Suprapubic skin (tissue), 4 donors: ENCODE measurements at regions not wholly inside any gene's neighbourhood (a gene's known extent, or its start where the extent isn't known, plus 50 kb on each side); places are given as distances from the start of the nearest gene placed in this dataset.

Source experiments
- DNase-seq, 2 donors: peaks; one replicate each; pipeline ENCODE4 v3.0.0-alpha.2; 2019; ENCODE audit warnings: low spot score in 2 of 2
- H3K27ac ChIP-seq: fragments of 200-600 bp; sonication (generic); one replicate; pipeline ENCODE4 v1.5.1; 2019
- H3K27me3 ChIP-seq: fragments of 200-600 bp; sonication (generic); one replicate; pipeline ENCODE4 v1.5.1; 2019
- H3K36me3 ChIP-seq: fragments of 200-600 bp; sonication (generic); one replicate; pipeline ENCODE4 v1.5.1; 2019
- H3K4me1 ChIP-seq: fragments of 200-600 bp; sonication (generic); one replicate; pipeline ENCODE4 v1.5.1; 2019
- H3K4me3 ChIP-seq: fragments of 200-600 bp; sonication (generic); one replicate; pipeline ENCODE4 v1.5.1; 2019; ENCODE audit warnings: mild to moderate bottlenecking
- H3K9me3 ChIP-seq: fragments of 200-600 bp; sonication (generic); one replicate; pipeline ENCODE4 v1.5.1; 2019
- CTCF ChIP-seq, 2 donors: fragments of 200-600 bp in 1 of 2; fragments of 450-650 bp in 1 of 2; sonication (generic) in 1 of 2; IDR thresholded peaks; one replicate each; pipeline ENCODE4 v1.5.1; 2016 to 2019; ENCODE audit warnings: antibody characterized with exemption in 2 of 2, mild to moderate bottlenecking in 1 of 2, moderate library complexity in 1 of 2
- EP300 ChIP-seq: sonication (generic); formaldehyde crosslinking; IDR thresholded peaks from one replicate; pipeline ENCODE4 v1.6.1; 2017; ENCODE audit warnings: antibody characterized with exemption
- POLR2A ChIP-seq, 2 donors: fragments of 450-650 bp; IDR thresholded peaks; one replicate each; pipeline ENCODE4 v1.6.1; 2017; ENCODE audit warnings: antibody characterized with exemption in 2 of 2, mild to moderate bottlenecking in 2 of 2, moderate library complexity in 2 of 2
- POLR2AphosphoS5 ChIP-seq, 3 donors: sonication (generic); formaldehyde crosslinking; IDR thresholded peaks; one replicate each; pipeline ENCODE4 v1.6.1; 2017; ENCODE audit warnings: antibody characterized with exemption in 3 of 3
- WGBS: methylation state at CpG from one replicate; pipeline ENCODE4 v1.1.5; 2018; 5-methylcytosine and 5-hydroxymethylcytosine counted together

GRCh38 chr15:62850791-62851291 is 191.7 kb upstream of the TPM1 start:
- no peak for DNase-seq
- TF ChIP-seq POLR2A (IDR thresholded peaks at IDR 0.05) (no peak), CTCF (IDR thresholded peaks at IDR 0.05) (no peak), EP300 (no peak), POLR2AphosphoS5 (IDR thresholded peaks at IDR 0.05) (no peak)
- H3K36me3 ChIP-seq: no peaks in the 10 kb centered on the region
- no peak overlapping the region for H3K27ac ChIP-seq
- no peaks in the 10 kb centered on the region for H3K9me3 ChIP-seq
- H3K27me3 ChIP-seq: no peaks in the 10 kb centered on the region
- 83% methylated on average over 6 of the region's 9 CpGs for WGBS
- peaks cover 20% of the 10 kb centered on the region for H3K4me1 ChIP-seq
- H3K4me3 ChIP-seq: no peak overlapping the region

GRCh38 chr15:62853114-62853840 is 189.3 kb upstream of the TPM1 start:
- Histone ChIP-seq H3K36me3 (no peaks in the 10 kb centered on the region), H3K9me3 (no peaks in the 10 kb centered on the region), H3K4me1 (peaks cover 24% of the 10 kb centered on the region), H3K4me3 (no peak overlapping the region), H3K27me3 (no peaks in the 10 kb centered on the region), H3K27ac (no peak overlapping the region)
- no peak for TF ChIP-seq POLR2AphosphoS5 (IDR thresholded peaks at IDR 0.05)
- no peak for TF ChIP-seq POLR2A (IDR thresholded peaks at IDR 0.05)
- no peak for TF ChIP-seq EP300
- 57% methylated on average over 5 of the region's 5 CpGs for WGBS
- DNase-seq: no peak

GRCh38 chr15:62853841-62854225 is 188.7 kb upstream of the TPM1 start:
- H3K4me3 ChIP-seq: no peak overlapping the region
- no peaks in the 10 kb centered on the region for H3K9me3 ChIP-seq
- TF ChIP-seq POLR2A (IDR thresholded peaks at IDR 0.05) (no peak), POLR2AphosphoS5 (IDR thresholded peaks at IDR 0.05) (no peak), CTCF (IDR thresholded peaks at IDR 0.05) (no peak), EP300 (no peak)
- H3K27ac ChIP-seq: no peak overlapping the region
- peaks cover 22% of the 10 kb centered on the region for H3K4me1 ChIP-seq
- H3K36me3 ChIP-seq: no peaks in the 10 kb centered on the region
- DNase-seq: no peak
- H3K27me3 ChIP-seq: no peaks in the 10 kb centered on the region
- 46% methylated on average over 6 of the region's 6 CpGs for WGBS

- TF ChIP-seq POLR2AphosphoS5 (IDR thresholded peaks at IDR 0.05) (no peak), EP300 (no peak), CTCF (IDR thresholded peaks at IDR 0.05) (no peak)
- no peaks in the 10 kb centered on the region for H3K9me3 ChIP-seq
- 95% methylated on average over 12 of the region's 12 CpGs for WGBS
- peaks cover 22% of the 10 kb centered on the region for H3K4me1 ChIP-seq
- no peaks in the 10 kb centered on the region for H3K36me3 ChIP-seq
- no peak for DNase-seq
- H3K27ac ChIP-seq: no peak overlapping the region
- H3K27me3 ChIP-seq: no peaks in the 10 kb centered on the region
- no peak overlapping the region for H3K4me3 ChIP-seq
Measured at GRCh38 chr15:62854420-62855084, 188.0 kb upstream of the TPM1 start.

GRCh38 chr15:62855085-62855476 is 187.5 kb upstream of the TPM1 start:
- no peaks in the 10 kb centered on the region for H3K9me3 ChIP-seq
- DNase-seq: no peak
- WGBS: 84% methylated on average over 7 of the region's 7 CpGs
- no peaks in the 10 kb centered on the region for H3K36me3 ChIP-seq
- H3K4me1 ChIP-seq: peaks cover 22% of the 10 kb centered on the region
- H3K27ac ChIP-seq: no peak overlapping the region
- no peaks in the 10 kb centered on the region for H3K27me3 ChIP-seq
- no peak for TF ChIP-seq POLR2AphosphoS5 (IDR thresholded peaks at IDR 0.05)
- TF ChIP-seq POLR2A (IDR thresholded peaks at IDR 0.05): no peak
- TF ChIP-seq EP300: no peak
- TF ChIP-seq CTCF (IDR thresholded peaks at IDR 0.05): no peak
- no peak overlapping the region for H3K4me3 ChIP-seq
